GM12878 (cell line): ENCODE measurements at regions not wholly inside any gene's neighbourhood (a gene's known extent, or its start where the extent isn't known, plus 50 kb on each side); places are given as distances from the start of the nearest gene placed in this dataset.

Experiments
- ATAC-seq: fragments of 200-7000 bp; cut with Tn5 transposase; 3 replicates; pipeline ENCODE4 v1.9.1; 2020; ENCODE audit warnings: mild to moderate bottlenecking, moderate library complexity
- BruUV-seq: library from RNA; stranded (reverse); fragments of 400-500 nt; replicated peaks from 2 replicates; lab custom pipeline; 2021; lab: Mats Ljungman, UMichigan
- CTCF ChIA-PET: fragments of 300-600 bp; sonication (Branson Sonifier 250); formaldehyde crosslinking; extraction: SDS; loops from one replicate; lab custom pipeline; 2021; ENCODE audit warnings: inconsistent platforms; lab: Yijun Ruan, JAX
- POLR2A ChIA-PET: fragments of 350-600 bp; formaldehyde crosslinking; extraction: SDS; loops from one replicate; lab custom pipeline; 2021; ENCODE audit warnings: inconsistent platforms; lab: Charles Lee
- RAD21 ChIA-PET: fragments of 300-600 bp; sonication (Branson Sonifier 250); formaldehyde crosslinking; loops from one replicate; lab custom pipeline; 2023; ENCODE audit warnings: antibody characterized with exemption; ENCODE audit not compliant: unreplicated experiment; lab: Charles Lee
- SMC1A ChIA-PET: fragments of 300-600 bp; sonication (Branson Sonifier 250); formaldehyde crosslinking; loops from one replicate; lab custom pipeline; 2023; ENCODE audit not compliant: unreplicated experiment, uncharacterized antibody; lab: Charles Lee
- DNase-seq: peaks from one replicate; pipeline ENCODE4 v3.0.0-alpha.2; 2011; ENCODE audit warnings: low read depth, low spot score
- FAIRE-seq: peaks from 3 replicates; lab custom pipeline; 2011; peaks lifted over from hg19 to GRCh38; lab: Jason Lieb, UNC
- H2AFZ ChIP-seq: 2 replicates; pipeline ENCODE4 v1.6.0; 2011; ENCODE audit warnings: low read depth, low read length, control low read depth; ENCODE audit not compliant: control insufficient read depth
- H3K27ac ChIP-seq: 2 replicates; pipeline ENCODE4 v1.5.1; 2011; ENCODE audit warnings: control low read depth; ENCODE audit not compliant: control insufficient read depth, insufficient read depth
- H3K27me3 ChIP-seq, 2 experiments: replicated peaks in 1 of 2; 2 replicates each; pipeline versions ENCODE4 v1.6.0 to v1.6.1; 2011; ENCODE audit warnings: low read length in 1 of 2; ENCODE audit not compliant: control insufficient read depth in 2 of 2, insufficient read depth in 2 of 2
- H3K36me3 ChIP-seq, 2 experiments: 2 replicates each; pipeline ENCODE4 v1.5.1; 2011; ENCODE audit warnings: low read length in 1 of 2; ENCODE audit not compliant: control insufficient read depth in 2 of 2, insufficient read depth in 2 of 2
- H3K4me1 ChIP-seq: 2 replicates; pipeline ENCODE4 v1.6.1; 2011; ENCODE audit warnings: mild to moderate bottlenecking, low read length, moderate library complexity, mixed read lengths; ENCODE audit not compliant: control insufficient read depth, insufficient read depth
- H3K4me2 ChIP-seq: 2 replicates; pipeline ENCODE4 v1.6.0; 2011; ENCODE audit warnings: control low read depth; ENCODE audit not compliant: control insufficient read depth, insufficient read depth
- H3K4me3 ChIP-seq: fragments of 200-600 bp; sonication (generic); 2 replicates; pipeline ENCODE4 v1.5.1; 2016
- H3K79me2 ChIP-seq: 2 replicates; pipeline ENCODE4 v1.6.0; 2011; ENCODE audit warnings: low read length; ENCODE audit not compliant: control insufficient read depth, insufficient read depth
- H3K9ac ChIP-seq: 2 replicates; pipeline ENCODE4 v1.8.0; 2011; ENCODE audit warnings: low read length, control low read depth, mixed read lengths; ENCODE audit not compliant: control insufficient read depth, insufficient read depth
- H3K9me3 ChIP-seq: replicated peaks from 3 replicates; pipeline ENCODE4 v1.5.1; 2011; ENCODE audit warnings: mild to moderate bottlenecking, low read length; ENCODE audit not compliant: control insufficient read depth, insufficient read depth
- H4K20me1 ChIP-seq: 2 replicates; pipeline ENCODE4 v1.6.0; 2011; ENCODE audit not compliant: control insufficient read depth, insufficient read depth
- BACH1 ChIP-seq: fragments of 450-650 bp; IDR thresholded peaks from 2 replicates; pipeline ENCODE4 v1.6.1; 2017; ENCODE audit warnings: mild to moderate bottlenecking, borderline replicate concordance
- CHD4 ChIP-seq: fragments of 200-600 bp; sonication (generic); IDR thresholded peaks from 2 replicates; pipeline ENCODE4 v1.6.1; 2016; ENCODE audit warnings: mild to moderate bottlenecking
- CREM ChIP-seq: IDR thresholded peaks from 2 replicates; pipeline ENCODE4 v1.6.1; 2014; ENCODE audit warnings: antibody characterized with exemption, low read depth
- DPF2 ChIP-seq: fragments of 450-650 bp; IDR thresholded peaks from 2 replicates; pipeline ENCODE4 v1.6.1; 2017; ENCODE audit warnings: mild to moderate bottlenecking
- EGR1 ChIP-seq, 2 experiments: IDR thresholded peaks; 1 replicate in 1 of 2; 2 replicates in 1 of 2; pipeline ENCODE4 v1.6.1; 2011 to 2012; ENCODE audit warnings: low read depth in 2 of 2, low read length in 2 of 2, borderline replicate concordance in 1 of 2, mild to moderate bottlenecking in 1 of 2, moderate library complexity in 1 of 2
- JUND ChIP-seq: IDR thresholded peaks from 2 replicates; pipeline ENCODE4 v1.6.1; 2012; ENCODE audit warnings: low read depth, mild to moderate bottlenecking, low read length, improper control_type of control experiment, moderate library complexity
- MEF2B ChIP-seq: fragments of 450-650 bp; IDR thresholded peaks from 2 replicates; pipeline ENCODE4 v1.6.1; 2018; ENCODE audit warnings: mild to moderate bottlenecking, moderate library complexity; ENCODE audit not compliant: partially characterized antibody, poor library complexity, severe bottlenecking
- MYC ChIP-seq: IDR thresholded peaks from 2 replicates; pipeline ENCODE4 v1.6.1; 2011; ENCODE audit warnings: mild to moderate bottlenecking, low read length, moderate library complexity, inconsistent platforms; ENCODE audit not compliant: insufficient read depth, insufficient replicate concordance, insufficient read length, severe bottlenecking
- NRF1 ChIP-seq: conservative IDR thresholded peaks from 2 replicates; pipeline ENCODE4 v1.6.1; 2011; ENCODE audit warnings: mild to moderate bottlenecking, low read depth, low read length, improper control_type of control experiment
- PML ChIP-seq: IDR thresholded peaks from 2 replicates; pipeline ENCODE4 v1.6.1; 2012; ENCODE audit warnings: low read length, inconsistent platforms
- RCOR1 ChIP-seq: conservative IDR thresholded peaks from 2 replicates; pipeline ENCODE4 v1.6.1; 2012; ENCODE audit warnings: low read depth, low read length, improper control_type of control experiment
- SREBF1 ChIP-seq: IDR thresholded peaks from 2 replicates; pipeline ENCODE4 v1.6.1; 2012; ENCODE audit warnings: mild to moderate bottlenecking, low read length
- WRNIP1 ChIP-seq: IDR thresholded peaks from 2 replicates; pipeline ENCODE4 v1.6.1; 2011; ENCODE audit warnings: low read depth, low read length, improper control_type of control experiment, borderline replicate concordance
- ZSCAN29 ChIP-seq: fragments of 450-650 bp; IDR thresholded peaks from 2 replicates; pipeline ENCODE4 v1.6.1; 2017; ENCODE audit warnings: mild to moderate bottlenecking, moderate library complexity
- WGBS: methylation state at CpG from one replicate; pipeline ENCODE4 v1.1.6; 2016; ENCODE audit warnings: low lambda C conversion rate; ENCODE audit not compliant: insufficient replicate concordance, insufficient coverage; ENCODE audit errors: missing lambda C conversion rate; 5-methylcytosine and 5-hydroxymethylcytosine counted together
- in situ Hi-C: fragments of 300-500 bp; cut with MboI; formaldehyde crosslinking; loops from 9 replicates; pipeline ENCODE4 v1.14.3; 2018; ENCODE audit warnings: mixed read lengths
- intact Hi-C: fragments of 100-400 bp; cut with micrococcal nuclease; formaldehyde crosslinking; loops from one replicate; pipeline ENCODE4 v1.14.2; 2022; ENCODE audit not compliant: unreplicated experiment
- TF ChIP-seq, protein P1 (sequence below): fragments of 450-650 bp; formaldehyde crosslinking; IDR thresholded peaks from 2 replicates; pipeline ENCODE4 v1.5.0; 2022; ENCODE audit warnings: mild to moderate bottlenecking, missing genetic modification characterization
- TF ChIP-seq, protein P2 (sequence below): IDR thresholded peaks from 2 replicates; pipeline ENCODE4 v1.6.1; 2012; ENCODE audit warnings: low read depth, low read length, improper control_type of control experiment
- TF ChIP-seq, protein P3 (sequence below): fragments of 450-650 bp; IDR thresholded peaks from 2 replicates; pipeline ENCODE4 v1.6.1; 2016; ENCODE audit warnings: mild to moderate bottlenecking

DNA sequence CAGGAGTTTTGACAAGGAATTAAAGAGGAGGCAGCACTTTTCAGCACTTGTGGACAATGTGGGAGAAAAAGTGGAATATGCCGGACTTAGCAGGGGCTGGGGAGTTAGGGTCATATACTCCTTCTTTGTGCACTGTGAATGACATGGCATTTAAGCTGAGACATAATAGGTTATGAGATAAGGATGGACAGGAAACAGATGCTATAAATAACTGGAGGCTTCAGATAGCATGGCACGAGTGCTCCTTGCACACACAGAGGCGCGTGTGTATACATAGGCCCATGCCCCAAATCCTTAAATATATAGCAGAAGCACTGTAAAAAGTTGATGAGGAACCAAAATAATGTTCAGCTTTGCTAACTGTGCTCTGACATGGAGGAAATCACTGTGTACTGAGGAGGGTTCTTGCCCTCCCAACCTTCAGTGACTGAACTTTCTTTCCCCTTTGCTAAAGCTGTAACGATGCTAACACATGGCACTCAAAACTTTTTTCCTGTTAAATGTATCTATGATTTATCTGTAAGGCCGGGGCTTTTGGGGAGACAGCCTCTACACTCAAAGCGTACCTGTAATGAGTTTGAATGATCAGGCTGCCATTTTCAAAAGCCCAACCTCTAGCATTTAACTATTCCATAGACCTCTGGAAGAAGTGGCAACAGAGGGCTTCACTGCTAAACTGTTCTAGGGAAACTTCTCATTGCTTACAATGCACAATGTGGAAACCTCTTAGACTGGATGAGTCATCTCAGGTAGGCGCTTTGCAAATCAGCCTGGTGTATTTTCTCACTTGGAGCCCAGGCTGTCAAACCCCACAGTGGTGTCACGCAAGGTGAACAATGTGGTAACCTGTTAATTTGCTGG is 784.6 kb downstream of the NR2F2 start:
- POLR2A ChIA-PET, result interaction anchor here (0.6 to 1.5 kb wide), 5 partner anchors 14 to 225 kb away, joined by 3 to 4 read pairs (median 4); no protein-coding TSS in a partner anchor
- no peak overlapping the region for H3K9ac ChIP-seq
- no peak overlapping the region for H3K4me2 ChIP-seq
- no peak for DNase-seq
- no peak for FAIRE-seq
- no peaks in the 10 kb centered on the region for H3K36me3 ChIP-seq
- no peaks in the 10 kb centered on the region for H3K79me2 ChIP-seq
- BruUV-seq, result no TSS peak
- WGBS, result 23% methylated on average over 9 of the region's 9 CpGs
- H3K27ac ChIP-seq, result no peak overlapping the region
- no peaks in the 10 kb centered on the region for H4K20me1 ChIP-seq
- SMC1A ChIA-PET, result interaction anchor here (1.0 to 4.5 kb wide), 9 partner anchors 10 to 79 kb away, joined by 3 to 19 read pairs (median 4); no protein-coding TSS in a partner anchor
- in situ Hi-C loops (no loop called here), intact Hi-C loops (no loop called here)
- H3K27me3 ChIP-seq, result no peaks in the 10 kb centered on the region
- CTCF ChIA-PET, result interaction anchor here (1.4 to 2.7 kb wide), 2 partner anchors 29 to 42 kb away, joined by 3 to 7 read pairs; no protein-coding TSS in a partner anchor
- RAD21 ChIA-PET, result interaction anchor here (0.6 to 1.6 kb wide), 9 partner anchors 13 to 329 kb away, joined by 3 to 9 read pairs (median 3); no protein-coding TSS in a partner anchor
- no peaks in the 10 kb centered on the region for H3K4me1 ChIP-seq
- ATAC-seq, result peak; percentile 95
- no peak overlapping the region for H2AFZ ChIP-seq
- no peak overlapping the region for H3K4me3 ChIP-seq
- H3K9me3 ChIP-seq, result no peaks in the 10 kb centered on the region
- TF ChIP-seq RCOR1, result no peak
- no peak for TF ChIP-seq MYC
- TF ChIP-seq WRNIP1, result no peak
- TF ChIP-seq, protein P1, sequence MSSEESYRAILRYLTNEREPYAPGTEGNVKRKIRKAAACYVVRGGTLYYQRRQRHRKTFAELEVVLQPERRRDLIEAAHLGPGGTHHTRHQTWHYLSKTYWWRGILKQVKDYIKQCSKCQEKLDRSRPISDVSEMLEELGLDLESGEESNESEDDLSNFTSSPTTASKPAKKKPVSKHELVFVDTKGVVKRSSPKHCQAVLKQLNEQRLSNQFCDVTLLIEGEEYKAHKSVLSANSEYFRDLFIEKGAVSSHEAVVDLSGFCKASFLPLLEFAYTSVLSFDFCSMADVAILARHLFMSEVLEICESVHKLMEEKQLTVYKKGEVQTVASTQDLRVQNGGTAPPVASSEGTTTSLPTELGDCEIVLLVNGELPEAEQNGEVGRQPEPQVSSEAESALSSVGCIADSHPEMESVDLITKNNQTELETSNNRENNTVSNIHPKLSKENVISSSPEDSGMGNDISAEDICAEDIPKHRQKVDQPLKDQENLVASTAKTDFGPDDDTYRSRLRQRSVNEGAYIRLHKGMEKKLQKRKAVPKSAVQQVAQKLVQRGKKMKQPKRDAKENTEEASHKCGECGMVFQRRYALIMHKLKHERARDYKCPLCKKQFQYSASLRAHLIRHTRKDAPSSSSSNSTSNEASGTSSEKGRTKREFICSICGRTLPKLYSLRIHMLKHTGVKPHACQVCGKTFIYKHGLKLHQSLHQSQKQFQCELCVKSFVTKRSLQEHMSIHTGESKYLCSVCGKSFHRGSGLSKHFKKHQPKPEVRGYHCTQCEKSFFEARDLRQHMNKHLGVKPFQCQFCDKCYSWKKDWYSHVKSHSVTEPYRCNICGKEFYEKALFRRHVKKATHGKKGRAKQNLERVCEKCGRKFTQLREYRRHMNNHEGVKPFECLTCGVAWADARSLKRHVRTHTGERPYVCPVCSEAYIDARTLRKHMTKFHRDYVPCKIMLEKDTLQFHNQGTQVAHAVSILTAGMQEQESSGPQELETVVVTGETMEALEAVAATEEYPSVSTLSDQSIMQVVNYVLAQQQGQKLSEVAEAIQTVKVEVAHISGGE (CRISPR knock-in tag), result no peak
- TF ChIP-seq ZSCAN29, result no peak
- TF ChIP-seq, protein P2, sequence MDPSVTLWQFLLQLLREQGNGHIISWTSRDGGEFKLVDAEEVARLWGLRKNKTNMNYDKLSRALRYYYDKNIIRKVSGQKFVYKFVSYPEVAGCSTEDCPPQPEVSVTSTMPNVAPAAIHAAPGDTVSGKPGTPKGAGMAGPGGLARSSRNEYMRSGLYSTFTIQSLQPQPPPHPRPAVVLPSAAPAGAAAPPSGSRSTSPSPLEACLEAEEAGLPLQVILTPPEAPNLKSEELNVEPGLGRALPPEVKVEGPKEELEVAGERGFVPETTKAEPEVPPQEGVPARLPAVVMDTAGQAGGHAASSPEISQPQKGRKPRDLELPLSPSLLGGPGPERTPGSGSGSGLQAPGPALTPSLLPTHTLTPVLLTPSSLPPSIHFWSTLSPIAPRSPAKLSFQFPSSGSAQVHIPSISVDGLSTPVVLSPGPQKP, result no peak
- TF ChIP-seq PML, result no peak
- TF ChIP-seq NRF1, result no peak
- TF ChIP-seq, protein P3, sequence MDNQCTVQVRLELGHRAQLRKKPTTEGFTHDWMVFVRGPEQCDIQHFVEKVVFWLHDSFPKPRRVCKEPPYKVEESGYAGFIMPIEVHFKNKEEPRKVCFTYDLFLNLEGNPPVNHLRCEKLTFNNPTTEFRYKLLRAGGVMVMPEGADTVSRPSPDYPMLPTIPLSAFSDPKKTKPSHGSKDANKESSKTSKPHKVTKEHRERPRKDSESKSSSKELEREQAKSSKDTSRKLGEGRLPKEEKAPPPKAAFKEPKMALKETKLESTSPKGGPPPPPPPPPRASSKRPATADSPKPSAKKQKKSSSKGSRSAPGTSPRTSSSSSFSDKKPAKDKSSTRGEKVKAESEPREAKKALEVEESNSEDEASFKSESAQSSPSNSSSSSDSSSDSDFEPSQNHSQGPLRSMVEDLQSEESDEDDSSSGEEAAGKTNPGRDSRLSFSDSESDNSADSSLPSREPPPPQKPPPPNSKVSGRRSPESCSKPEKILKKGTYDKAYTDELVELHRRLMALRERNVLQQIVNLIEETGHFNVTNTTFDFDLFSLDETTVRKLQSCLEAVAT, result 0 out of 2 replicates have a peak, but pooled peaks have one; percentile 30
- no peak for TF ChIP-seq SREBF1
- TF ChIP-seq DPF2, result peak; percentile 93
- TF ChIP-seq MEF2B, result no peak
- TF ChIP-seq CREM, result no peak
- no peak for TF ChIP-seq CHD4
- TF ChIP-seq BACH1, result no peak; the same call in 1 of the 2 replicates
- no peak; the same call in 1 of the 2 replicates for TF ChIP-seq JUND
- no peak for TF ChIP-seq EGR1 (IDR thresholded peaks at IDR 0.05; ENCODE audit: borderline replicate concordance in 1 of 2, low read depth in 2 of 2, low read length in 2 of 2)
